ENCODE measurements at regions not wholly inside any gene's neighbourhood (a gene's known extent, or its start where the extent isn't known, plus 50 kb on each side); places are given as distances from the start of the nearest gene placed in this dataset.

- no peak for DNase-seq (ENCODE audit: low spot score)
These were observed 458.9 kb upstream of the DYNLRB2 start for GRCh38 chr16:80081846-80082245.

- DNase-seq (ENCODE audit: low spot score), result no peak
These were observed 460.4 kb upstream of the DYNLRB2 start for GRCh38 chr16:80080287-80080851.

GRCh38 chr16:80079072-80079471 is 461.7 kb upstream of the DYNLRB2 start:
- DNase-seq (ENCODE audit: low spot score), result no peak

GRCh38 chr16:80077696-80078095 is 463.1 kb upstream of the DYNLRB2 start:
- no peak for DNase-seq (ENCODE audit: low spot score)

- DNase-seq (ENCODE audit: low spot score), result no peak
These were observed 466.5 kb upstream of the DYNLRB2 start for GRCh38 chr16:80074329-80074728.

- DNase-seq (ENCODE audit: low spot score), result no peak
These were observed 468.8 kb upstream of the DYNLRB2 start for GRCh38 chr16:80071964-80072456.

- no peak for DNase-seq (ENCODE audit: low spot score)
These were observed 466.5 kb upstream of the MAF start for GRCh38 chr16:80066805-80067580.

GRCh38 chr16:80065541-80065940 is 465.0 kb upstream of the MAF start:
- DNase-seq (ENCODE audit: low spot score), result no peak

GRCh38 chr16:80063713-80064069 is 463.2 kb upstream of the MAF start:
- DNase-seq (ENCODE audit: low spot score), result no peak

GRCh38 chr16:80063031-80063712 is 462.6 kb upstream of the MAF start:
- DNase-seq (ENCODE audit: low spot score), result no peak

- DNase-seq (ENCODE audit: low spot score), result no peak
These were observed 462.0 kb upstream of the MAF start for GRCh38 chr16:80062361-80063030.

- DNase-seq (ENCODE audit: low spot score), result no peak
These were observed 459.9 kb upstream of the MAF start for GRCh38 chr16:80060470-80060869.

- no peak for DNase-seq (ENCODE audit: low spot score)
These were observed 459.3 kb upstream of the MAF start for GRCh38 chr16:80059836-80060235.

GRCh38 chr16:80058214-80058613 is 457.7 kb upstream of the MAF start:
- no peak for DNase-seq (ENCODE audit: low spot score)

GRCh38 chr16:80056324-80056723 is 455.8 kb upstream of the MAF start:
- no peak for DNase-seq (ENCODE audit: low spot score)

GRCh38 chr16:80055831-80056230 is 455.3 kb upstream of the MAF start:
- DNase-seq (ENCODE audit: low spot score), result no peak

- DNase-seq (ENCODE audit: low spot score), result no peak
These were observed 454.1 kb upstream of the MAF start for GRCh38 chr16:80054647-80055046.

- no peak for DNase-seq (ENCODE audit: low spot score)
These were observed 450.5 kb upstream of the MAF start for GRCh38 chr16:80051040-80051439.

- DNase-seq (ENCODE audit: low spot score), result no peak
These were observed 447.7 kb upstream of the MAF start for GRCh38 chr16:80048250-80048649.

GRCh38 chr16:80047842-80048241 is 447.3 kb upstream of the MAF start:
- DNase-seq (ENCODE audit: low spot score), result no peak

GRCh38 chr16:80046848-80047247 is 446.3 kb upstream of the MAF start:
- DNase-seq (ENCODE audit: low spot score), result no peak

- no peak for DNase-seq (ENCODE audit: low spot score)
These were observed 445.7 kb upstream of the MAF start for GRCh38 chr16:80046261-80046660.

Data from ureter (tissue), 1 donor.